SH-SY5Y (cell line): ENCODE measurements at regions not wholly inside any gene's neighbourhood (a gene's known extent, or its start where the extent isn't known, plus 50 kb on each side); places are given as distances from the start of the nearest gene placed in this dataset.

Experiments
- GATA2 ChIP-seq: IDR thresholded peaks from 2 replicates; pipeline ENCODE4 v1.6.1; 2011; ENCODE audit warnings: mild to moderate bottlenecking, low read depth, low read length
- GATA3 ChIP-seq: IDR thresholded peaks from 2 replicates; pipeline ENCODE4 v1.6.1; 2011; ENCODE audit warnings: low read depth, mild to moderate bottlenecking, low read length, moderate library complexity

- TF ChIP-seq GATA2 = no peak
- no peak for TF ChIP-seq GATA3
These were observed 349.4 kb downstream of the FAM181B start for GRCh38 chr11:82384308-82384707.
